ENCODE measurements at regions not wholly inside any gene's neighbourhood (a gene's known extent, or its start where the extent isn't known, plus 50 kb on each side); places are given as distances from the start of the nearest gene placed in this dataset.
A peak's percentile ranks its signal among the peaks of the same experiment; 100 is the strongest.

DNA sequence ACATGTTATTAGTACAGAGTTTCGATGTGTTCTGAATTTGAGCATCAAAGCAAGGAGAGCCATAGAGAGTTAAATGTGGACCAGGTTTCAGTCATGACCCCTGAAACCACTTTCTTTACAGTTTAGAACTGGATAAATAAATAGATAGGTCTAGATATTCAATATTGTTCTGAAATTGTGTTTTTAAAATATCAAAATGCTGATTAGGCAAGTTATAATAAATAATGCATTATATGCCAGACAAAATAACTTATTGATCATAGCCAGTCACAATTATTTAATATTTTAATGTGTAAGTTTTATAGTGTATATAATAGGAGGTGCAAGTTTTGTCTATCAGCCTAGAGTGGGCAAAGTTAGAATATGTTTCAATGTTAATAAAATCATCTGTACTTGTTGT lies 569.5 kb downstream of the METTL15 start:
- no peak for DNase-seq (ENCODE audit: low spot score)

GRCh38 chr11:28675183-28675582 lies 567.0 kb downstream of the METTL15 start:
- no peak for DNase-seq (ENCODE audit: low spot score)

DNA sequence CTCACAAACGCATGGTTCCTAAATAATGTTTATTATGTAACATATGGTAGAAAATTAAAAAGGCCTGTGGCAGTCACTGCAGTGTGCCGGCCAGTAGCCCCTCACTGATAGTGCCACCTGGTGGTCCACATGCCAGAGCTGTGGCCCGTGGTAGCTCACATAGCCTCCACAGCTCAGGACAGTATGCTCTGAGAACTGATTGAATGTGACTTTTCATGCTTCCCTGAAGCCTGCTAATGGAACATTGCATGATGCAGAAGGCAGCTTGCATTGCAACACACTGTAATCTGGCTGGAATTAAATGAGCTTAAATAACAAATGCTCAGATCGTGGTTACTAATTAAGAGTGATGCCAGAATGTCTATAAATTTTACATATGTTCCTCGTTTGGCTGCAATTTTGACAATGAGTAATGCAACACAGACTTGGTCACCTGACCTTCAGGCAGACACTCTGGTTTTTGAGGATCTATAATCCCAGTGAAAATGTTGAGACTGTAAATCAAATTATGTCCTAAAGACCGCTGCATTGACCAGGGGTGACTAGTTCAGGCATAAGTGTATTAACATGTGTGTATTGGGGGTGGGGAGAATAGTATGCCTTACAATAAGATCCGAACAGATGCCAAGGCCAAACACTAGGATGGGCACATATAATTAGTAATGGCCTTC lies 566.4 kb downstream of the METTL15 start:
- peak; percentile 31 for DNase-seq (ENCODE audit: low spot score)

DNA sequence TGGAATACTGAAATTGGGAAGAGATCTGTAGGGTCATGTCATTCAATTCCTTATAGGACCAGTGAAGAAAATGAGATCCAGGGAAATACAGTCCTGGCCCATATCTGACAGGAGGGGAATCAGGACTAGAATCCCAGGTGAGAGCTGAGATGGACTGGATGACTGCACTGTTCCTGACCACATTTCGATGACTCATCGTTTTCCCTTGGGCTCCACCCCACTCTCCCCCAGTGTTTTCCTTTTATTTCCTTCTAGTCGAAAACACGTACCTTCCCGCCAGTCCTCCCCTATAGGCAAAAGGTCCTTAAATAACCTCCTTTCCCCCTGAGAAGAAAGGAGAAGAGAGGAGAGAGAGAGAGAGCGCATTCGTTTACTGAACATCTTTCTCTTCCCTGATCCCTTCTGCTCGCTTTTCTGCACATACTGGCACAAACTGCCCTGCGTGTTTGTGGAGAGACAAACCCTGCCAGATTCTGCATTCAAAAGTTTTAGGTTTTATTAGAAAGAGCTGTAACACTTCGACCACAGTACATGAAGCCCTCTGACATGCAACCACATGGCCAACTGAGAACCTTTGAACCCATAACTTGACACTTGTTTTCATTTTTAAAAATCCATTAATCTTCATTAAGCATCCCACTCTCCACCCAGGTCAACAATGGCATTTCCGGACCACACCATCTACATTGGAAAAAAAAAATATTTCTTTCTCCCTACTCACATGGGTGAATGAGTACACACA lies 565.7 kb downstream of the METTL15 start:
- no peak for DNase-seq (ENCODE audit: low spot score)

- no peak for DNase-seq (ENCODE audit: low spot score)
Observed at GRCh38 chr11:28671274-28671673, 563.1 kb downstream of the METTL15 start.

DNA sequence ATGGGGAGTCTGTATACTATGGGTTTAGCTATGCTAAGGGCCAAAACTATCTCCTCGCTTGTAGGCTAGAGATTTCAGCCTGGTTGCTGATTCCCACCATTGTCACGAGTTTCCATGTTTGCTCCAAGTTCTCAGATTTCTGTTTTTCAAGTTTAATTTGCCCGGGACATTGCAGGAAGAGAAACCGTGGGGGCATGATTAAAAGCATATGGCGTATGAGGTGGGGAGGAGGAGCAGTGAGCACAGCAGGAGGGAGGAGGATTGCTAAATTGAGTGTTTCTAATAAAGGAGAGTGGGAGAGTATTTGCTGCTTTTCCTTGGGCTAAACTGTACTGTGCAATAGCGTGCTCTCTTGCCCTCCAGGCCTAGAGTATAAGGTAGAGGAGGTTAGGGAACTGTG lies 558.4 kb downstream of the METTL15 start:
- DNase-seq (ENCODE audit: low spot score): no peak

DNA sequence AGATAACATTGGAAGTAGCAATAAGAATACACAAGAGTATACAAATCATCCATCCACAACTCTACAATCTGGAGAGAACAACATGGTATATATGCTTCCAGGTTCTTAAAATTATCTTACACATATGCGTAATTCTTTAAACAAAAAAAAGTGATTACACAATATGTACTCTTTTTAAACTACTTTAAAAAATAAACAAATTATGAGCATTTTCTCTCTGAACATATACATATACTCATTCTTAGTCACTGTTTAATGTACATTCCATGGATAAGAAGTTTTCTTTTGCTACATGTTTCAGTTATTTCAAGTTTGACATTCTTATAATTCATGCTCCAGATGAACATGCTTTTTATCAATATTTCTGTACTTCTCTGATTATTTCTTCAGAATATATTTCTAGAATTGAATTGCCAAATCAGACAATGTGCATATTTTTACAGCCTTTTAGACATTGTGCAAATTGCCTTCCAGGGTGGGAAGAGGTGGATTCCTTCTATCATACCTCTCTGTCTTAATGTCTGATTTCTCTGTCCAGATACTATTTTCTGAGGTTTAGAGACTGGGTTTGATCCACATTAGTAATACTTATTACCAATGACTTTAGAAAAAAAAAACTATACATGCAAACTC lies 551.6 kb downstream of the METTL15 start:
- no peak for DNase-seq (ENCODE audit: low spot score)

DNA sequence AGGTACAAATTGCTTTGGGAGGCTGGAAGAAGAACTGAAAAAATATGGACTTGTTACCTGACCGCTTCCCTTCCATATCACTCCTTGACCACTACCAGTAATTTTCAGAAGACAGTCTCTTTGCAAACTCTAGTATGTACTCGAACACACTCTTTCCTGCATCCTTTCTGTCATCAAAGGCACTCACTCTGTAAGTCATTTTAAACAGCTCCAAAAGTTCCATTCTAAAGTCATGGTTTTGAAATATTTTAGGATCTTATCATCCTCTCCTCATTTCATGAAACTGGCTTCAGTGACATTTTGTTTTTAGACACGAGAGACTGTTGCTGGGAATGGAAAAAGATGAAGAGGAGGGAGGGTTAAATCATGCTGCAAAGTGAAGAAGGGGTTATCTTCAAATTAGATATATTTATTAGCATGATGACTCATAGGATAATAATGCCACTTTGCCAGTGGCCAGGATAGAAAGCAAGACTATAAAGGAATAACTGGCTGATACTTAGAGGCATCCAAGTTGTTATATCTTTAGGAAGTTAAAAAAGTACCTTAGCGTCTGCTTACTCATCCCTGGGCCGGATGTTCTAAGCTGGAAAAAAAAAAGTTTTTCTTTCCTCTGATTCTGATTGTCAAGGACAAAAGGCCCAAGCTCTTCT lies 549.3 kb downstream of the METTL15 start:
- DNase-seq (ENCODE audit: low spot score): no peak

- no peak for DNase-seq (ENCODE audit: low spot score)
Observed at GRCh38 chr11:28654191-28654590, 546.0 kb downstream of the METTL15 start.

GRCh38 chr11:28649922-28650321 lies 541.7 kb downstream of the METTL15 start:
- no peak for DNase-seq (ENCODE audit: low spot score)

DNA sequence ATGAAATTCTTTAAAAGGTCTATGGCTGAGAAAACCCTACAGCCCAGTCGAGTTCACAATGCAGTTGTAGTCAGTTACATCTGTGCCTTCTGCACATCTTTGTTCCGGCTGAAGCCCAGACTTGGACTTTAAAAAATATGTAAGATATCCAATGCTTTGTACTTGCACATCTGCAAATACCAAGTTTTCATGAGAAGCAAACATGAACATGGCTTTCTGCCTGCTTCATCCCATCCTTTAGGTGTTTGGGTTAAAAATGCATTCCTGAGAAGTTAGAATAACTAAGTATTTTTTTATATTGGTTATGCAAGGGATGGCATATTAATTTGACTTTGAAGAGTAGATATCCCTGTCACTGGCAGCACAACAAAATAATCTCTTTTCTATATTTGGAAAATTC lies 528.4 kb downstream of the METTL15 start:
- DNase-seq (ENCODE audit: low spot score): no peak

GRCh38 chr11:28636033-28636432 lies 527.8 kb downstream of the METTL15 start:
- no peak for DNase-seq (ENCODE audit: low spot score)

- no peak for DNase-seq (ENCODE audit: low spot score)
Observed at GRCh38 chr11:28632338-28632737, 524.1 kb downstream of the METTL15 start.

DNA sequence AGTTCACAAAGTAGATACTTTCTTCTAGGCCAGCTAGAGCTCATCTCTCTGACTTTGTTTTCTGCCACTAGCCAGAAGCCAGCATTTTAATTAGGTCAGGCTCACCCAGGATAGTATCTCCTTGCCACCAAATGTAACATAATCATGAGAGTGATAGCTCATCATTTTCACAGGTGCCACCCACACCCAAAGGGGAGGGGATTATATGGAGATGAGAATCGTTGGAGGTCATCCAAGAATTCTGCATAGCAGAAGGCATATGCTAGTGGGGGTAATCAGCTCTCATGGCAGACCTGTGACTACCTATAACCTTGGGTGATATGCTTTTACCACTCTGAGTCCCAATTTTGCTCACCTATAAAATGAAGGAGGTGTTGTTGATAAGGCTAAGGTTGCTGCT lies 523.0 kb downstream of the METTL15 start:
- no peak for DNase-seq (ENCODE audit: low spot score)

DNA sequence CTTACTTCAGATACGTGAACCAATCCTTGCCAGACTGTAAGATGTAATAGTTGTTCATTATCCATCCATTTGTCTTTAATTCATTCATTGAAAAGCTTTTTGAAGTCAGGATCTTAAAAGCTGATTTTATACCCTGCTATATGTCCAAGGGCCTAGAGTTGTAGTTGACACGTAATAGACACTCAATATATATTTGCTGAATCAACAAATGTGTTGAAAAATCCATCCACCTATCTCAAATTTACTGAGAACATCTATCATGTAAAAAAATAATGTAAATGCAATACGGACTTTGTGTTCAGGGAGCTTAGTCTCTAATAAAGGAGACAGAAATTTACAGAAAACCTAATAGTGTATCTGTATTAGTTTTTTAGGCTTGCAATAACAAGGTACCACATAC lies 521.0 kb downstream of the METTL15 start:
- DNase-seq (ENCODE audit: low spot score): no peak

- no peak for DNase-seq (ENCODE audit: low spot score)
Observed at GRCh38 chr11:28628412-28628811, 520.2 kb downstream of the METTL15 start.

DNA sequence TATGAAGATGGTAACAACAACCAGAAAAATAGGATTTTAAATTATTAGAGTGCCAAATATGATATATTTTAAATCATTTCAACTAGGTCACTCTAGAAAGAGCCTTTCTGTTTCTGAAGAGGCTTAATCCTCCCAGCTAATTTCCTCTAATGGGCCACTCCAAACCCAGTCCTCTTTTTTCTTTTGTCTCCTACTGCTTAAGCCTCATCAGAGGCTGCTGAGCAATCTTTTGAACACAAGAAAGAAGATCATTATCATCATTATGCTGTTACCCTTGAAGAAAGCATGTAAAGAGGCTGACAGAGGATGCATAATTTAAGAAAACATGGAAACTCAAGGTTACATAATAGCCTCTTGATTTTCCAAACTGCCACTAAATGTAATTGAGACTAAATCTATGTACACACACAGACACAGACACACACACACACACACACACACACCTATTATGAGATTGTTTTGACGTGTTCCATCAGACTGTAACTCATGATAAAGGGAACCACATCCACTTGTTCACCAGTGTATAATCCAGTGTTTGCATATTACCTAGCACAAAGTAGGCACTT lies 519.6 kb downstream of the METTL15 start:
- DNase-seq (ENCODE audit: low spot score): no peak

GRCh38 chr11:28625532-28625931 lies 517.3 kb downstream of the METTL15 start:
- no peak for DNase-seq (ENCODE audit: low spot score)

- no peak for DNase-seq (ENCODE audit: low spot score)
Observed at GRCh38 chr11:28621753-28622152, 513.6 kb downstream of the METTL15 start.

DNA sequence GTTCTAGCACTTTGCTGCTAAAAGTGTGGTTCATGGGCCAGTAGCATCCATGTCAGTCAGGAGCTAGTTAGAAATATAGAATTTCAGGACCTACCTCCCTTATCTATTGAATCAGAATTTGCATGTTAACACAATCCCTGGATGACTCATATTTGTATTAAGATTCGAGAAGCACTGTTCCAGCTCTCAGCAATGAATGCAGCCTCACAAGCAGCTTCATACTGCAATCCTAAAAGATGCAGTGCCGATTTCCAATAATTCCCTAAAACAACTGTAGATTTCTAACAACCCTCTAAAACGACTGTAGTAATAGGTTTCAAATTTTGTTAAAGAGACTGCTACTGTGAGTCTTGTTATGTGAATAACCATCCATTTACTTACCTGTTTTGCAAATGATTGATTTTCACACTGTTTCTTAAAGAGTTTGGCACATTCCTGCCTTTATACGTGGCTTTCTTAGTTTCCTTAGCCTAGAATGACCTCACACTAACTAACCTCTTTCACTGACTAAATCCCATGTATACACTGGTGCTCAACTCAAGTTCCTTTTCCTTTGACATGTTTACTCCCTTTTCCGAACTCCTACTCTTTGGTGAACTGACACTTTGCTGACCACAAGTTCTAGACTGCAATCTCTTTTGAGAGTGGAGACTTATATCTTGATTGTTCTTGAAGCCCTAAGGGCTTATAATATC lies 511.8 kb downstream of the METTL15 start:
- no peak for DNase-seq (ENCODE audit: low spot score)

DNA sequence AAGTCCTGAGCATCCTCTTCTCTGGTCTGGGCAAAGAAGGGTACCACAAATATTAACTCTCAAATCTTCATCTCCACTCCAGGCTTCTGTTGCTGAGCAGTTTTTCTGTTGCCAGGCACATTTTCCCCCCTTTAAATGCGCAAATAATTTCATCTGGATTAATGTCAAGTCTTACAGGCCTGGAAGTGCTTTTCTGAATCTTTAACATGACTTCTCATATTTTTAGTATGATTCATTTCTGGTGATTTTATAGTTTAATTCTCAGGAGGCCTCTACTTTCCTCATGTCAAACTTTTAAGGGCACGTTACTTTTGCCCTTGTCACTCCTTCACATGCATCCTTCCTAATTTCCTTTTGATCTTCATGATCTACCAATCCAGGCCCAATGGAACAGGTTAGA lies 510.2 kb downstream of the METTL15 start:
- DNase-seq (ENCODE audit: low spot score): no peak

Measured in AG08396 (cell line).